WERI-Rb-1 (cell line): ENCODE measurements at regions not wholly inside any gene's neighbourhood (a gene's known extent, or its start where the extent isn't known, plus 50 kb on each side); places are given as distances from the start of the nearest gene placed in this dataset.

Experiments used
- DNase-seq: peaks from one replicate; pipeline ENCODE4 v3.0.0-alpha.2; 2020
- H3K27ac ChIP-seq: fragments of 250-450 bp; sonication (Bioruptor Pico); 2 replicates; pipeline ENCODE4 v1.5.1; 2020; ENCODE audit warnings: mild to moderate bottlenecking, moderate library complexity
- H3K27me3 ChIP-seq: fragments of 250-450 bp; sonication (Bioruptor Pico); 2 replicates; pipeline ENCODE4 v1.5.1; 2021; ENCODE audit warnings: mild to moderate bottlenecking, low read depth, moderate library complexity; ENCODE audit not compliant: insufficient read depth, severe bottlenecking
- H3K36me3 ChIP-seq: fragments of 250-450 bp; sonication (Bioruptor Pico); 2 replicates; pipeline ENCODE4 v1.5.1; 2020; ENCODE audit warnings: mild to moderate bottlenecking, moderate library complexity
- H3K4me3 ChIP-seq: 2 replicates; pipeline ENCODE4 v1.5.1; 2011; ENCODE audit warnings: low read depth, mild to moderate bottlenecking, control low read depth, low read length
- H3K9me3 ChIP-seq: fragments of 250-450 bp; sonication (Bioruptor Pico); 2 replicates; pipeline ENCODE4 v1.5.1; 2021; ENCODE audit warnings: mild to moderate bottlenecking, moderate library complexity; ENCODE audit not compliant: severe bottlenecking
- CTCF ChIP-seq: IDR thresholded peaks from 2 replicates; pipeline ENCODE4 v1.5.1; 2011; ENCODE audit warnings: low read depth, mild to moderate bottlenecking, control low read depth, inconsistent platforms, low read length

- Histone ChIP-seq H3K27me3 (no peaks in the 10 kb centered on the region), H3K9me3 (no peaks in the 10 kb centered on the region), H3K4me3 (no peak overlapping the region), H3K27ac (no peak overlapping the region), H3K36me3 (no peaks in the 10 kb centered on the region)
- no peak for TF ChIP-seq CTCF
- no peak for DNase-seq
Observed at GRCh38 chr5:92337772-92338234, 954.7 kb upstream of the ARRDC3 start.

- H3K27me3 ChIP-seq: no peaks in the 10 kb centered on the region
- TF ChIP-seq CTCF: no peak
- H3K36me3 ChIP-seq: no peaks in the 10 kb centered on the region
- no peak overlapping the region for H3K27ac ChIP-seq
- no peaks in the 10 kb centered on the region for H3K9me3 ChIP-seq
- no peak overlapping the region for H3K4me3 ChIP-seq
- DNase-seq: no peak
Observed at GRCh38 chr5:92332039-92332438, 948.9 kb upstream of the ARRDC3 start.

- TF ChIP-seq CTCF: no peak
- Histone ChIP-seq H3K27ac (no peak overlapping the region), H3K36me3 (no peaks in the 10 kb centered on the region), H3K9me3 (no peaks in the 10 kb centered on the region), H3K4me3 (no peak overlapping the region), H3K27me3 (no peaks in the 10 kb centered on the region)
- DNase-seq: no peak
Observed at GRCh38 chr5:92330365-92330764, 947.2 kb upstream of the ARRDC3 start.

GRCh38 chr5:92329759-92330158 is 946.6 kb upstream of the ARRDC3 start:
- no peak overlapping the region for H3K27ac ChIP-seq
- TF ChIP-seq CTCF: no peak
- DNase-seq: no peak
- H3K9me3 ChIP-seq: no peaks in the 10 kb centered on the region
- H3K27me3 ChIP-seq: no peaks in the 10 kb centered on the region
- H3K36me3 ChIP-seq: no peaks in the 10 kb centered on the region
- H3K4me3 ChIP-seq: no peak overlapping the region

- no peaks in the 10 kb centered on the region for H3K9me3 ChIP-seq
- no peak for DNase-seq
- no peak for TF ChIP-seq CTCF
- no peaks in the 10 kb centered on the region for H3K36me3 ChIP-seq
- H3K27me3 ChIP-seq: no peaks in the 10 kb centered on the region
- H3K27ac ChIP-seq: no peak overlapping the region
- H3K4me3 ChIP-seq: no peak overlapping the region
Observed at GRCh38 chr5:92328584-92329259, 945.6 kb upstream of the ARRDC3 start.

GRCh38 chr5:92320446-92320845 is 937.3 kb upstream of the ARRDC3 start:
- Histone ChIP-seq H3K27ac (no peak overlapping the region), H3K27me3 (no peaks in the 10 kb centered on the region), H3K4me3 (no peak overlapping the region), H3K9me3 (no peaks in the 10 kb centered on the region), H3K36me3 (no peaks in the 10 kb centered on the region)
- no peak for TF ChIP-seq CTCF
- no peak for DNase-seq
